GM12878 (cell line): ENCODE measurements at regions not wholly inside any gene's neighbourhood (a gene's known extent, or its start where the extent isn't known, plus 50 kb on each side); places are given as distances from the start of the nearest gene placed in this dataset.

Experiments used
- ATAC-seq: fragments of 200-7000 bp; cut with Tn5 transposase; 3 replicates; pipeline ENCODE4 v1.9.1; 2020; ENCODE audit warnings: mild to moderate bottlenecking, moderate library complexity
- BruUV-seq: library from RNA; stranded (reverse); fragments of 400-500 nt; replicated peaks from 2 replicates; lab custom pipeline; 2021; lab: Mats Ljungman, UMichigan
- CTCF ChIA-PET: fragments of 300-600 bp; sonication (Branson Sonifier 250); formaldehyde crosslinking; extraction: SDS; loops from one replicate; lab custom pipeline; 2021; ENCODE audit warnings: inconsistent platforms; lab: Yijun Ruan, JAX
- POLR2A ChIA-PET: fragments of 350-600 bp; formaldehyde crosslinking; extraction: SDS; loops from one replicate; lab custom pipeline; 2021; ENCODE audit warnings: inconsistent platforms; lab: Charles Lee
- RAD21 ChIA-PET: fragments of 300-600 bp; sonication (Branson Sonifier 250); formaldehyde crosslinking; loops from one replicate; lab custom pipeline; 2023; ENCODE audit warnings: antibody characterized with exemption; ENCODE audit not compliant: unreplicated experiment; lab: Charles Lee
- SMC1A ChIA-PET: fragments of 300-600 bp; sonication (Branson Sonifier 250); formaldehyde crosslinking; loops from one replicate; lab custom pipeline; 2023; ENCODE audit not compliant: unreplicated experiment, uncharacterized antibody; lab: Charles Lee
- DNase-seq: peaks from one replicate; pipeline ENCODE4 v3.0.0-alpha.2; 2011; ENCODE audit warnings: low read depth, low spot score
- FAIRE-seq: peaks from 3 replicates; lab custom pipeline; 2011; peaks lifted over from hg19 to GRCh38; lab: Jason Lieb, UNC
- H2AFZ ChIP-seq: 2 replicates; pipeline ENCODE4 v1.6.0; 2011; ENCODE audit warnings: low read depth, low read length, control low read depth; ENCODE audit not compliant: control insufficient read depth
- H3K27ac ChIP-seq: 2 replicates; pipeline ENCODE4 v1.5.1; 2011; ENCODE audit warnings: control low read depth; ENCODE audit not compliant: control insufficient read depth, insufficient read depth
- H3K27me3 ChIP-seq, 2 experiments: replicated peaks in 1 of 2; 2 replicates each; pipeline versions ENCODE4 v1.6.0 to v1.6.1; 2011; ENCODE audit warnings: low read length in 1 of 2; ENCODE audit not compliant: control insufficient read depth in 2 of 2, insufficient read depth in 2 of 2
- H3K36me3 ChIP-seq, 2 experiments: 2 replicates each; pipeline ENCODE4 v1.5.1; 2011; ENCODE audit warnings: low read length in 1 of 2; ENCODE audit not compliant: control insufficient read depth in 2 of 2, insufficient read depth in 2 of 2
- H3K4me1 ChIP-seq: 2 replicates; pipeline ENCODE4 v1.6.1; 2011; ENCODE audit warnings: mild to moderate bottlenecking, low read length, moderate library complexity, mixed read lengths; ENCODE audit not compliant: control insufficient read depth, insufficient read depth
- H3K4me2 ChIP-seq: 2 replicates; pipeline ENCODE4 v1.6.0; 2011; ENCODE audit warnings: control low read depth; ENCODE audit not compliant: control insufficient read depth, insufficient read depth
- H3K4me3 ChIP-seq: fragments of 200-600 bp; sonication (generic); 2 replicates; pipeline ENCODE4 v1.5.1; 2016
- H3K79me2 ChIP-seq: 2 replicates; pipeline ENCODE4 v1.6.0; 2011; ENCODE audit warnings: low read length; ENCODE audit not compliant: control insufficient read depth, insufficient read depth
- H3K9ac ChIP-seq: 2 replicates; pipeline ENCODE4 v1.8.0; 2011; ENCODE audit warnings: low read length, control low read depth, mixed read lengths; ENCODE audit not compliant: control insufficient read depth, insufficient read depth
- H3K9me3 ChIP-seq: replicated peaks from 3 replicates; pipeline ENCODE4 v1.5.1; 2011; ENCODE audit warnings: mild to moderate bottlenecking, low read length; ENCODE audit not compliant: control insufficient read depth, insufficient read depth
- H4K20me1 ChIP-seq: 2 replicates; pipeline ENCODE4 v1.6.0; 2011; ENCODE audit not compliant: control insufficient read depth, insufficient read depth
- EP300 ChIP-seq, 2 experiments: fragments of 150-350 bp in 1 of 2; IDR thresholded peaks; 2 replicates each; pipeline ENCODE4 v1.6.1; 2011 to 2012; ENCODE audit warnings: low read depth in 2 of 2, low read length in 2 of 2, borderline replicate concordance in 1 of 2, improper control_type of control experiment in 1 of 2, inconsistent platforms in 1 of 2; ENCODE audit not compliant: control insufficient read depth in 1 of 2
- GATAD2B ChIP-seq: fragments of 450-650 bp; conservative IDR thresholded peaks from 2 replicates; pipeline ENCODE4 v1.6.1; 2017; ENCODE audit warnings: low read depth, mild to moderate bottlenecking, moderate library complexity
- JUND ChIP-seq: IDR thresholded peaks from 2 replicates; pipeline ENCODE4 v1.6.1; 2012; ENCODE audit warnings: low read depth, mild to moderate bottlenecking, low read length, improper control_type of control experiment, moderate library complexity
- RAD21 ChIP-seq: IDR thresholded peaks from 2 replicates; pipeline ENCODE4 v1.6.1; 2011; ENCODE audit warnings: mild to moderate bottlenecking, low read depth, low read length, moderate library complexity; ENCODE audit not compliant: insufficient read depth
- RB1 ChIP-seq: fragments of 450-650 bp; formaldehyde crosslinking; IDR thresholded peaks from 2 replicates; pipeline ENCODE4 v1.6.1; 2017; ENCODE audit warnings: mild to moderate bottlenecking, borderline replicate concordance
- RFX5 ChIP-seq: IDR thresholded peaks from 2 replicates; pipeline ENCODE4 v1.6.1; 2011; ENCODE audit warnings: low read depth, low read length, improper control_type of control experiment
- SKIL ChIP-seq: fragments of 450-650 bp; IDR thresholded peaks from 2 replicates; pipeline ENCODE4 v1.6.1; 2017; ENCODE audit warnings: mild to moderate bottlenecking, low read depth, inconsistent platforms; ENCODE audit not compliant: poor library complexity, severe bottlenecking
- SMC3 ChIP-seq: IDR thresholded peaks from 2 replicates; pipeline ENCODE4 v1.6.1; 2011; ENCODE audit warnings: low read length, improper control_type of control experiment, borderline replicate concordance
- SUPT20H ChIP-seq: IDR thresholded peaks from 2 replicates; pipeline ENCODE4 v1.6.1; 2011; ENCODE audit warnings: low read depth, mild to moderate bottlenecking, low read length, moderate library complexity, borderline replicate concordance; ENCODE audit not compliant: control insufficient read depth
- TCF3 ChIP-seq: IDR thresholded peaks from 2 replicates; pipeline ENCODE4 v1.6.1; 2012; ENCODE audit warnings: low read depth, mild to moderate bottlenecking, low read length, borderline replicate concordance; ENCODE audit not compliant: insufficient read depth
- ZBED1 ChIP-seq: IDR thresholded peaks from 2 replicates; pipeline ENCODE4 v1.6.1; 2016; ENCODE audit warnings: borderline replicate concordance
- WGBS: methylation state at CpG from one replicate; pipeline ENCODE4 v1.1.6; 2016; ENCODE audit warnings: low lambda C conversion rate; ENCODE audit not compliant: insufficient replicate concordance, insufficient coverage; ENCODE audit errors: missing lambda C conversion rate; 5-methylcytosine and 5-hydroxymethylcytosine counted together
- in situ Hi-C: fragments of 300-500 bp; cut with MboI; formaldehyde crosslinking; loops from 9 replicates; pipeline ENCODE4 v1.14.3; 2018; ENCODE audit warnings: mixed read lengths
- intact Hi-C: fragments of 100-400 bp; cut with micrococcal nuclease; formaldehyde crosslinking; loops from one replicate; pipeline ENCODE4 v1.14.2; 2022; ENCODE audit not compliant: unreplicated experiment
- TF ChIP-seq, protein P1 (sequence below): fragments of 450-650 bp; IDR thresholded peaks from 2 replicates; pipeline ENCODE4 v1.6.1; 2016; ENCODE audit warnings: mild to moderate bottlenecking
- TF ChIP-seq, protein P2 (sequence below): IDR thresholded peaks from 2 replicates; pipeline ENCODE4 v1.6.1; 2012; ENCODE audit warnings: mild to moderate bottlenecking, low read depth, low read length

DNA sequence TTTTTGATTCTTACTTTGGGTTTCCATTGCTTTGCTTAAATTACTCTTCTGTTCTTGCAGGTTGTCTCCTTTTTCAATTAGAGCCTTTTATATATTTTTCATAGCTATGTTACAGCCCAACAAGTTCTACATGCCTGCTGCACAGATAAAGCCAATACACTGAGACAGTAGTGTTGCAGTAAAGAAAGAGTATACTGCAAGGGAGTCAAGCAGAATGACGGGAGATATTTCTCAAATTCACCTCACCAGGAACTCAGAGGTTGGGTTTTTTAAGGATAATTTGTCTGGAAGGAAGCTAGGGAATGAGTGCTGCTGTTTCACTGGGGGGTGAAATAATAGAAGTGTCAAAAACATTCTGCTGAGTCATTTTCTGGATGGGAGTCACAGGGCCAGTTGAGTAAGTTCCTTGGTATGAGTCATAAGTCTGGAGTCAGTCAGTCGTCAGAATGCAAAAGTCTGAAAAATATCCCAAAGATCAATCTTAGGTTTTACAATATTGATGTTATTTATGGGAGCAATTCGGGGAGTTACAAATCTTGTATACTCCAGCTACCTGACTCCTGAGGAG is 193.0 kb upstream of the RGPD4 start (continued):
- TF ChIP-seq SUPT20H (no peak), RAD21 (no peak), GATAD2B (no peak)
- TF ChIP-seq, all 136 proteins: peak for 0

GRCh38 chr2:107634172-107634571 is 192.5 kb upstream of the RGPD4 start:
- RAD21 ChIA-PET: no interaction called here
- H3K36me3 ChIP-seq: no peaks in the 10 kb centered on the region
- no peaks in the 10 kb centered on the region for H3K4me1 ChIP-seq
- H3K4me3 ChIP-seq: no peak overlapping the region
- H3K4me2 ChIP-seq: no peak overlapping the region
- no peaks in the 10 kb centered on the region for H3K9me3 ChIP-seq
- H3K27ac ChIP-seq: no peak overlapping the region
- SMC1A ChIA-PET: no interaction called here
- BruUV-seq: no TSS peak
- 50% methylated on average over 1 of the region's 1 CpG for WGBS
- POLR2A ChIA-PET: no interaction called here
- intact Hi-C loops: no loop called here
- FAIRE-seq (no peak), ATAC-seq (no peak), DNase-seq (no peak)
- no peaks in the 10 kb centered on the region for H3K79me2 ChIP-seq
- no peak overlapping the region for H2AFZ ChIP-seq
- H3K9ac ChIP-seq: no peak overlapping the region
- H4K20me1 ChIP-seq: no peaks in the 10 kb centered on the region
- H3K27me3 ChIP-seq: no peaks in the 10 kb centered on the region
- CTCF ChIA-PET: no interaction called here
- in situ Hi-C loops: no loop called here
- no peak for TF ChIP-seq TCF3
- TF ChIP-seq, protein P1, sequence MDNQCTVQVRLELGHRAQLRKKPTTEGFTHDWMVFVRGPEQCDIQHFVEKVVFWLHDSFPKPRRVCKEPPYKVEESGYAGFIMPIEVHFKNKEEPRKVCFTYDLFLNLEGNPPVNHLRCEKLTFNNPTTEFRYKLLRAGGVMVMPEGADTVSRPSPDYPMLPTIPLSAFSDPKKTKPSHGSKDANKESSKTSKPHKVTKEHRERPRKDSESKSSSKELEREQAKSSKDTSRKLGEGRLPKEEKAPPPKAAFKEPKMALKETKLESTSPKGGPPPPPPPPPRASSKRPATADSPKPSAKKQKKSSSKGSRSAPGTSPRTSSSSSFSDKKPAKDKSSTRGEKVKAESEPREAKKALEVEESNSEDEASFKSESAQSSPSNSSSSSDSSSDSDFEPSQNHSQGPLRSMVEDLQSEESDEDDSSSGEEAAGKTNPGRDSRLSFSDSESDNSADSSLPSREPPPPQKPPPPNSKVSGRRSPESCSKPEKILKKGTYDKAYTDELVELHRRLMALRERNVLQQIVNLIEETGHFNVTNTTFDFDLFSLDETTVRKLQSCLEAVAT: no peak
- TF ChIP-seq, protein P2, sequence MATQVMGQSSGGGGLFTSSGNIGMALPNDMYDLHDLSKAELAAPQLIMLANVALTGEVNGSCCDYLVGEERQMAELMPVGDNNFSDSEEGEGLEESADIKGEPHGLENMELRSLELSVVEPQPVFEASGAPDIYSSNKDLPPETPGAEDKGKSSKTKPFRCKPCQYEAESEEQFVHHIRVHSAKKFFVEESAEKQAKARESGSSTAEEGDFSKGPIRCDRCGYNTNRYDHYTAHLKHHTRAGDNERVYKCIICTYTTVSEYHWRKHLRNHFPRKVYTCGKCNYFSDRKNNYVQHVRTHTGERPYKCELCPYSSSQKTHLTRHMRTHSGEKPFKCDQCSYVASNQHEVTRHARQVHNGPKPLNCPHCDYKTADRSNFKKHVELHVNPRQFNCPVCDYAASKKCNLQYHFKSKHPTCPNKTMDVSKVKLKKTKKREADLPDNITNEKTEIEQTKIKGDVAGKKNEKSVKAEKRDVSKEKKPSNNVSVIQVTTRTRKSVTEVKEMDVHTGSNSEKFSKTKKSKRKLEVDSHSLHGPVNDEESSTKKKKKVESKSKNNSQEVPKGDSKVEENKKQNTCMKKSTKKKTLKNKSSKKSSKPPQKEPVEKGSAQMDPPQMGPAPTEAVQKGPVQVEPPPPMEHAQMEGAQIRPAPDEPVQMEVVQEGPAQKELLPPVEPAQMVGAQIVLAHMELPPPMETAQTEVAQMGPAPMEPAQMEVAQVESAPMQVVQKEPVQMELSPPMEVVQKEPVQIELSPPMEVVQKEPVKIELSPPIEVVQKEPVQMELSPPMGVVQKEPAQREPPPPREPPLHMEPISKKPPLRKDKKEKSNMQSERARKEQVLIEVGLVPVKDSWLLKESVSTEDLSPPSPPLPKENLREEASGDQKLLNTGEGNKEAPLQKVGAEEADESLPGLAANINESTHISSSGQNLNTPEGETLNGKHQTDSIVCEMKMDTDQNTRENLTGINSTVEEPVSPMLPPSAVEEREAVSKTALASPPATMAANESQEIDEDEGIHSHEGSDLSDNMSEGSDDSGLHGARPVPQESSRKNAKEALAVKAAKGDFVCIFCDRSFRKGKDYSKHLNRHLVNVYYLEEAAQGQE: no peak
- TF ChIP-seq SKIL: no peak
- TF ChIP-seq JUND: no peak
- no peak for TF ChIP-seq SMC3
- TF ChIP-seq RB1: no peak
- no peak for TF ChIP-seq ZBED1
- no peak for TF ChIP-seq EP300 (IDR thresholded peaks at IDR 0.05; ENCODE audit: borderline replicate concordance in 1 of 2, control insufficient read depth in 1 of 2, low read depth in 2 of 2, low read length in 2 of 2)
- no peak for TF ChIP-seq SUPT20H
- TF ChIP-seq RFX5: no peak
